ENCODE measurements at regions not wholly inside any gene's neighbourhood (a gene's known extent, or its start where the extent isn't known, plus 50 kb on each side); places are given as distances from the start of the nearest gene placed in this dataset.
"Not testable (repeated sequence)": the region's sequence is repeated elsewhere in the genome, so short reads cannot be mapped to it uniquely, and the experiment has no call there.

DNA sequence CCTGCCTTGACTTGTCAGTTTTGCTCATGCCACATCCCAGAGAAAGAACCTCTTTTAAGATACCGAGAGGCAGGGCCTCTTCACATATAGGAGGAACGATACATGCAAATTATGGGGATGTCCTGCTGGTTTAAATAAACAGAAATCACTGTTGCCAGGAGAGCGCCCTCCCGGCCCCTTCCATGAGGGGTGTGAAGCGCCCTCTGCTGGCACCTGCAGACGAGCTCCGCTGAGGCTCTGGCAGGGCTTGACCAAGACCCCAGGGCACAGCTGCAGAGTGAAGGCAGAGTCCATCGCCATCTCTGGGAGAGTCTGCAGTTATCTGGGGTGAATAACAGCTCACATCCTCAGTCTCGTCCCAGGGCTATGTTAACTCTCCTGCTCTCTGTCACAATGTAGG lies 468.8 kb downstream of the RPIA start:
- intact Hi-C loops (cut with DNase I); ATAC-seq; DNase-seq (ENCODE audit: missing footprints): not testable (repeated sequence)

DNA sequence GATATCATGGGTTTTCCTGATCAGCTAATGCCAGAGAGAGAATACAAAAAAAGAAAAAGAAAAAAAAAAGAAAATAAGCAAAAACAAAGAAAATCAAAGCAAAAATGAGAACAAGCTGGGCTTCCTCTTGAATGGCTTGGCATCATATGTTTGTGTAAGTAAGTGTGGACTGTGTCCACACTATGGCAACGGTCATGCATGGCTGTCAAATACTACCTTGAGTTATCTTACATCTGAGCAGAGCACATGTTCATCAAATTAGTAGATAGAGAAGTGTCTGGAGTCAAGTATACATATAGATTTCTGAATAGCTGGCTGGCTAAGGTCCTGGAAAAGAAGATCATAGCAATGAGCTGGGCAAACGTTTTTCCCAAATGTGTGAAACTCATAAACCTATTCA lies 470.2 kb downstream of the RPIA start:
- ATAC-seq; intact Hi-C loops (cut with DNase I): not testable (repeated sequence)

DNA sequence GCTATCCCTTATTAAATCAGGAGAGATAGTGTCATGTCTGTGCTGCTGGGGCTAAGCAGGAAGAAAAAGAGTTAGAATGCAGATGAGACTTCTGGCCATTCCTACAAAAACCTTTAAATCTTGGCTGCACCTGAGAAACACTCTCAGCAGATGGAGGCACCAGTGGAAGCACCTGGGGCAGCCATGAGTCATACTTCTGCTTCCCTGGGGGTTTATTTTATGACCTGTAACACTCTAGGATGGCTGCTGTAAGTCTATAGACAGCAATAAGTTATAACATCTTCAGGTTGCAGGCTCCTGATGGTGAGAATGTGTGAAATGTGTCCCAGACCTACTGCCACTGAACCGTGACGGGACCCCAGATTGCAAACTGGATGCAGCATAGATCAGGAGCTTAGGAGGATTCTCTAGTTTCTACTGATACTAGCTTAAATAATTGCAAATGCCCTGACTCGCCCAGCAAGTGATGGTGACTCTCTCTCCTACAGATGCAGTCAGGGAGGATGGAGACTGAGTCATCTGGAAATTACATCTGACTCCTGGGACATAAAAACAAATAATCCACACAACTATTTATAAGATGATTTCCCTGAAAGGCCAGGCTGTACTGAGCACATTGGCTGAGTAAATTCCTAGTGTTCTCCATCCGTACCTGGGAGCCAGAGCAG lies 479.2 kb downstream of the RPIA start:
- ATAC-seq; intact Hi-C loops (cut with DNase I): not testable (repeated sequence)

More for the DNA sequence above, 470.2 kb downstream of the RPIA start:
- not testable (repeated sequence) for DNase-seq (ENCODE audit: missing footprints)

DNA sequence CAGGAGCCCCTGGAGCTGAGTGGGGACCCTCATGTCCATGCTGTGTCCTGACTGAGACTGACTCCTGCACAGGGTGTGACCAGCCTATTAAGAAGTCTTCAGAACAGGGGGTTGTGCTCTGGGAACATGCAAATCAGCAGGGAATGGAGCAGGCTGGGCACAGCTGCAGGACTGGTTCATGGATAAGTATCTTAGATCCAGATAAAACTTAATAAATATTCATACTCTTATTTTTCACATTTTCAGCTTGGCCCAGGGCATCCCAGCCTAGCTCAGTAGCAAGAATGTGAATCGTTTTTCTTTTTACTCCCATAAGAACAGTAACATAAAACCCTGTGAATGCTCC lies 479.7 kb downstream of the RPIA start:
- DNase-seq (ENCODE audit: missing footprints); ATAC-seq; intact Hi-C loops (cut with DNase I): not testable (repeated sequence)

More for the DNA sequence above, 479.2 kb downstream of the RPIA start:
- not testable (repeated sequence) for DNase-seq (ENCODE audit: missing footprints)

DNA sequence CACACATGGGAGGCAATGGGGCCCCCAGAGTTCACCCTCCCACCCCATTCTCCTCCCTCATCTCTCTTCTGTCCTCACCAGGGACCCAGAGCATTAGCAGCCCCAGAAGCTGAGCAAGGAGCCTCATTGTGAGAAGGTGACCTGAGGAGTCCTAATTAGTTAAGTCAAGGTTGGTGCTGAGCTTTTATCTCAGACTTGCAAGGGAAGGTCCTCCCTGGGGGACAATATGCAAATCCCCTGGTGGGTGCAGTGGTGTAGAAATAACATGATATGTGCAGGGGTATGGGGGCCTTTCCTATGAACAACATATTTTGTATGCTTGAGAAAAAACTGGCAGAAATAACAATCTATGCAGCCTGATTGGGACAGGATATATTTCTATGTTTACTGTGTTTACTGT lies 485.5 kb downstream of the RPIA start:
- intact Hi-C loops (cut with DNase I); DNase-seq (ENCODE audit: missing footprints); ATAC-seq: not testable (repeated sequence)

DNA sequence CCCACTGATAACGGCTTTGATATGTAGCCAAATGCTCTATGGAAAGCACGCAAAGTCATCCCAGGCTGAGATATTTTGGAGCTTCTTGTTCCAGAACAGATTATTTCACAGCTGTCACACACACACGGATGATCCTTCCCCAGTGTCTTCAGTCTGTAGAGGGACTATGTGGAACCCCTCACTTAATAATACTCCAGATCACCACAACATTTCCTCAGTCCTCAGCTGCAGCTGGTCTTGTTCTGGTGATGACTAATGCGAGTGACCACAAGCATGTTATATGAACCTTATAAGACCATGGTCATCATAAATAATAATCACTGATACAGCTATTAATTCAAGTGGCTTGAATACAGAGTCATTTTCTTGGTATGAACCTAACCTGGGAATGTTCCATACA lies 490.7 kb downstream of the RPIA start:
- ATAC-seq; intact Hi-C loops (cut with DNase I); DNase-seq (ENCODE audit: missing footprints): not testable (repeated sequence)

DNA sequence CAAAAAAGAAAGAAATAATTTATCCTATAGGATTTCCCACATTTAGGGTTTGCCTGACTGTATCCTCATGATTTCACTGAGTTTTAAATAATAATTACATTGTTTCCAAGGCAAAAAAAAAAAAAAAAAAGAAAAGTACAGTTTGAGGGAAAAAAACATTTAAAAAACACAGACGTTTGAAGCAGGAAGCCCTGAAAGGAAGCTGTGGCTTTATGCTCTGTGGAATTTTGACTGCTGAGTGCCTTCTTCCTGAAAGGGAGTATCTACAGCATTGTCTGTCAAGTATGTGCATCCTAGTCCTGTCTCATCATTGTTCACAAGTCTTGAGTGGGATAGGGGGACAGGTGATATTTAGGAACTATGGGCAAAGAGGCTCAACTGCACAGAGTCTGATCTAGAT lies 493.3 kb downstream of the RPIA start:
- ATAC-seq; intact Hi-C loops (cut with DNase I): not testable (repeated sequence)

DNA sequence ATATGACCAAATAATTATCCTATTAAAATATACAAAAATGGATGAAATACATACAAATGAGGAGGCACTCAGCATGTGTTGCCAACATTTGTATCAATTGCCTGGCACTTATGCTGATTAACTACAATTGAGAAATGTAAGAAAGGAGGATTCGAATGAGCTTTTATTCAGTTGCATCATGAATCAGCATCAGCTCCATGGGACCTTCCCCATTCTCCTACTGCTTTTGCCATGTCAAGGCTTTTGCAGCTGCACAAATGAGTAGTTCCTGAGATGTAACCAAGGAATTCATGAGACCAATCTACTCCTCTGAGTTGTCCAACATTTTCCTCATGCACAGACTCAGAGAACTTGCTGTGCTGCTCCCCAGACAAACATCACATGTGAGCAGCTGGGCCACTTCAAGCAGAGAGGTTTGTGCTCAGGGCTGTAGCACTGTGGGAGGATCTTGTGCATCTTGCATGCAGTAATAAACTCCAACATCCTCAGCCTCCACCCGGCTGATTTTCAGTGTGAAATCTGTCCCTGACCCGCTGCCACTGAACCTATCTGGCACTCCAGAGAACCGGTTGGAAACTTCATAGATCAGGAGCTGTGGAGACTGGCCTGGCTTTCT lies 504.3 kb downstream of the RPIA start:
- DNase-seq (ENCODE audit: missing footprints); intact Hi-C loops (cut with DNase I); ATAC-seq: not testable (repeated sequence)

More for the DNA sequence above, 493.3 kb downstream of the RPIA start:
- DNase-seq (ENCODE audit: missing footprints): not testable (repeated sequence)

DNA sequence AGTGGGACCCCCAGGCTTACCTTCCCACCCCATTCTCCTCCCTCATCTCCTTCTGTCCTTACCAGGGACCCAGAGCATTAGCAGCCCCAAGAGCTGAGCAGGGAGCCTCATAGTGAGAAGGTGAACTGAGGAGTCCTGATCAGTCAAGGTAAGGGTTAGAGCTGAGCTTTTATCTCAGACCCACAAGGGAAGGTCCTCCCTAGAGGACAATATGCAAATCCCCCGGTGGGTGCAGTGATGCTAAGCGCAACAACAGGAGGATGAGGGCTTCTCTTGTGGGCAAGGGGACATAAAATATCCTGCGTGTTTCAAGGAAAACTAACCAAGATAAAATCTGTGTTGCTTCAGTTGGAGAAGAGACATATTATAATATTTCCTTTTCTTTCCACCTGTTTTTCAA lies 505.2 kb downstream of the RPIA start:
- intact Hi-C loops (cut with DNase I); ATAC-seq; DNase-seq (ENCODE audit: missing footprints): not testable (repeated sequence)

DNA sequence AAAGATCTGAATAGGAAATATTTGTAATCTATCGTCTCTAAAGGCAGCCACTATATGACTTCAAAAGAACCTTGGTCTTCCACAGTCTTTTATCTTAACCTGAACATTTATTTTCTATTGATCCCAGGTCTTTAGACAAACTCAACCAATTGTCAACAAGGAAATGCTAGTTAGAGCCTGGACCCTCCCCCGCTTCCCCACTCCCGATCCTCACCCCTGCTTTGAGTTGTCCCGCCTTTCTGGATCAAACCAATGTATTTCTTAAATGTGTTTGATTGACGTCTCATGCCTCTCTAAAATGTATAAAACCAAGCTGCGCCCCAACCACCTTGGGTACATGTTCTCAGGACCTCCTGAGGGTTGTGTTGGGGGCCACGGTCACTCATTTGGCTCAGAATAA lies 506.6 kb downstream of the RPIA start:
- ATAC-seq; DNase-seq (ENCODE audit: missing footprints); intact Hi-C loops (cut with DNase I): not testable (repeated sequence)

DNA sequence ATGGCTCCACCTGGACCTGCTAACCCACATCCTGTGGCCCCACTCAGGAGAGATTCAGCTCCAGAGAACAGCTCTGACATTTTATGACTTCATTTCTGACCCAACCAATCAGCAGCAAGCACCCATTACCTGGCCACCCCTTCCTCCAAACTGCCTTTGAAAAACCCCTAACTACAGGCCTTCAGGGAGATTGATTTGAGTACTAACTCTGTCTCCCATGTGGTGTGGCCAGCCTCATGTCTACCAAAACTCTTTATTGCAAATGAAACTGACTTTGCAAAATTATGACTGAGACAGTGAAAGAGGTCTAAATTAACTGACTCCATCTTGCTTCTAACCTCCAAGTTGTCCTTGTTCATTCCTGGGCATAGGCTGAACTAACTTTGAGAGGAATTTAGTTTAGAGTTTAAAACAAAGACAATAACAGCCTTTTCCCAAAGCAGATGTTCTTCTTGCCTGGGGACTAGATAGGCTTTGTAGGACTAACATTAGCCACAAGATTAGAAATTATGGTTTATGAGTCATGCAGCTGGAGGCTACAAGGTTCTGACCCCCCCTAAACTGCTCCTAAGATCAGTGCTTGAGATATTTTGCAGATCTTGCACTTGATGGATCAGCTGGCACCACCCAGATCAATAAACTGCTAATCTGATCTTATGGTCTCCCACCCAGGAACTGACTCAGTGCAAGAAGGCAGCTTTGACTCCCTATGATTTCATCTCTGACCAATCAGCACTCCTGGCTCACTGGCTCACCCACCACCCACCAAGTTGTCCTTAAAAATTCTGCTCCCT lies 508.2 kb downstream of the RPIA start:
- ATAC-seq; intact Hi-C loops (cut with DNase I); DNase-seq (ENCODE audit: missing footprints): not testable (repeated sequence)

DNA sequence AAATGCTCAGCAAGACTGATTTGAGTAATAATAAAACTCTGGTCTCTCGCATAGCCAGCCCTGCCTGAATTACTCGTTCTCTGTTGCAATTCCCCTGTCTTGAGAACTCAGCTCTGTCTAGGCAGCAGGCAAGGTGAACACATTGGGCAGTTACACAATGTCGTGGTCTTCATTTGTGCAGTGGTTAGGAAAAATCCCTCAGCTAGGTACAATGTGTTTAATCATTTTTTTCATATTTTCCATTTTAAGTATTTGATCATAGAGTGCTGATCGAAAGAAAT lies 508.7 kb downstream of the RPIA start:
- DNase-seq (ENCODE audit: missing footprints); intact Hi-C loops (cut with DNase I); ATAC-seq: not testable (repeated sequence)

DNA sequence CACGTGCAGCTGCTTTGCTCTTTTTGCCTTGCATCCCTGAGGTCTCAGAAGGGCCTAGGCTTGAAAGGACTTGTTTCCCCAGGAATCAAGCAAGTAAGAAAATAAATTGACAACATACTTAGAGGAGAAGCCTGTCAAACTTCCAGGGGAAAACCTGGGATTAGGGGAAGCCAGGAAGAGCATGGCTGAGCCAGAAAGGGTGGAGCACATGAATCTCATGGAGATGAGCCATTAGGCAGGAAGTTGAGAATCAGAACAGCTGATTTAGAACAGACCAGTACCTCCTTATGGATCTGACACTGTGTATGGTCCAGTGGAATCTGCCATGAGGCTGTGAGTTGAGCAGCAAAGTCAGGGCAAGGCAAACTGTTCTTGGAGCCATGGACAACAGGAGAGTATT lies 511.0 kb downstream of the RPIA start:
- DNase-seq (ENCODE audit: missing footprints); intact Hi-C loops (cut with DNase I); ATAC-seq: not testable (repeated sequence)

DNA sequence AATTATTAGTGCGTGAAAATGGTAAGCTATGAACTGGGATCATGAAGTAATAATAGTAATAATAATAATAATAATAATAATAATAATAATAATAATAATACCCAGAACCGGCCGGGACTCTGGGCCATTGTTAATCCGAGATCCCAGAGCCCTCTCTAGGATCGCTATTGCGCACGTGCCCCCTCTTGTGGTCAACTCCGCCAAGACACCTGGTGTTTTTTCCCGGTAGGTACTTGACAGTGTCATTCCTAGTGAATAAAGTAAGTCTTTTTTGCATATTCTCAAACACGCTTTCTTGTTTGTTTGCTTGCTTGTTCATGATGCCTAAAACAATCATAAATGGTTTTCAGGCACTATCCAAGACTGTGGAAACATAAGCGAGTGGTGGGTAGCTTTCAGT lies 513.7 kb downstream of the RPIA start:
- DNase-seq (ENCODE audit: missing footprints); ATAC-seq; intact Hi-C loops (cut with DNase I): not testable (repeated sequence)

DNA sequence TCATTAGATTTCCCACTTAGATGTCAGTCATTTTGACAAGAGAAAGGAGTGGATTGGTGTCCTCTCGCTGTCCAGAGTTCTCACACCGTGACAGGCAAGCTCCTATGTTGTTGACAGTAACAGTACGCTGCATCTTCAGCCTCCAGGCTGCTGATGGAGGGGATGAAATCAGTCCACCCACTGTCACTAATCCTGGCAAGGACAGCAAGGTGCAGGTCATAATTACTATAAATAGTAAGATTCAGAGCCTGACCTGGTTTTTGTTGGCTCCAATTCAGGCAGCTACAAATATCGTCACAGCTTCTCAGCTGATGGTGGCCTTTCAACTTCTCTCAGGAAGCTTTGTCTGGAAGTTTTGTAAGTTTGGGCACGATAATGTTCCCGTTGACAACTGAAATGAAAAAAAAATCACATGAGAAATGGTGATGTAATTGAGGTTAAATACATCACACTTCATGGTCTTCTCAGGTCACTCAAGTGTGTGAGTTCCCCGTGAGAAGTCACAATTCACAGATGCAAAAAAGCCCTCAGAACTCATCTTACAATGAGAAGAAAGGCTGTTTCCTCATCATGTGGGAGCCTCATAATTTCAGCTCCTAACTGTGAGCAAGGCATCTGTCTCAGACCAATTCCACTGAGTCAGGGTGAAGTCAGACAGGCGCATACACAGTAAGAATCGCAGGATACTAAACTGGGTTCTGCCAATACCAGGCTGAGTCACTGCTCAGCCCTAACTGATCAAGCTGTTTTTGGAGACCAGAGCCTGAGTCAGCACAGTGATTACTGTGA lies 516.9 kb downstream of the RPIA start:
- intact Hi-C loops (cut with DNase I); DNase-seq (ENCODE audit: missing footprints); ATAC-seq: not testable (repeated sequence)

DNA sequence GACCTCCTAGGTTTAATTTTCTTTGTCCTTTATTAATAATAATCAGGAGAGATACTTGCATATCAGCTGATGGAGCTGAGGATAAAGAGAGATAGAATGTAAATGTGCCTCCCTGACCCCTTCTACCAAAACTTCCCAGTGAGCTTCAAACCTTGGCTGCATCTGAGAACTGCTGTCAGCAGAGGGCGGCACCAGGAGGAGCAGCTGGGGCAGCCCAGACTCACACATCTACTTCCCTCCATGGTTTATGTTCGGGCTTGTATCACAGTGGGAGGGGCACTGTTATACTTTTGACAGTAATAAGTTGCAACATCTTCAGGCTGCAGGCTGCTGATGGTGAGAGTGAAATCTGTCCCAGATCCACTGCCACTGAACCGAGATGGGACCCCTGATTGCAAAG lies 521.7 kb downstream of the RPIA start:
- DNase-seq (ENCODE audit: missing footprints); intact Hi-C loops (cut with DNase I); ATAC-seq: not testable (repeated sequence)

DNA sequence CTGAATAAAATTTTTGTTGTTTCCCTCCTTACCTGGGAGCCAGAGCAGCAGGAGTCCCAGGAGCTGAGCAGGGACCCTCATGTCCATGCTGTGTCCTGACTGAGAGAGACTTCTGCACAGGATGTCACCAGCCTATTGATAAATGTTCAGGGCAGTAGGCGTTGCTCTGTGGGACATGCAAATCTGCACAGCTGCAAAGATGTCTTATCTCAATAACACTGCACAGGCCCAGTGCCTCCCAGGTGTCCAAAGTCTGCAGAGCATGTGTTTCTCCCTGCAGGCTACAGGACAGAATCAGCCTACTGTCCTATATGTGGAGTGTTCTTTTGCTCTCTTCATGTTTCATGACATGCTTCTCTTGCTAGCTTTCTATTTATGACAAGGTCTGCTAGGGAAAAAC lies 522.3 kb downstream of the RPIA start:
- ATAC-seq; DNase-seq (ENCODE audit: missing footprints); intact Hi-C loops (cut with DNase I): not testable (repeated sequence)

DNA sequence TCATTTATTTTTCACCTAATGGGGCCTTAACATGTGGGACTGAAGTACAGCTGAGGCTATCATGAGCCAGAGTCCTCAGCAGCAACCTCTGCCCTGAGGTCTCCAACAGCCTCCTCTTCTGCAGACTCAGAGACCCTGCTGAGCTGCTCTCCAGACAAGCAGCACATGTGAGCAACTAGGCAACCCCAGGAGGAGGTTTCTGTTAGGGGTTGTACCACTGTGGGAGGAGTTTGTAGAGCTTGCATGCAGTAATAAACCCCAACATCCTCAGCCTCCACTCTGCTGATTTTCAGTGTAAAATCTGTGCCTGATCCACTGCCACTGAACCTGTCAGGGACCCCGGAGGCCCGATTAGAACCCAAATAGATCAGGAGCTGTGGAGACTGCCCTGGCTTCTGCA lies 530.0 kb downstream of the RPIA start:
- DNase-seq (ENCODE audit: missing footprints); intact Hi-C loops (cut with DNase I); ATAC-seq: not testable (repeated sequence)

Data from Right ventricle myocardium inferior (tissue), 1 donor.